HL-60 (cell line): ENCODE measurements at regions not wholly inside any gene's neighbourhood (a gene's known extent, or its start where the extent isn't known, plus 50 kb on each side); places are given as distances from the start of the nearest gene placed in this dataset.

Experiments
- DNase-seq, 2 experiments: peaks; one replicate each; pipeline ENCODE4 v3.0.0-alpha.2; 2010 to 2020; ENCODE audit warnings: low read depth in 1 of 2, low spot score in 1 of 2
- H3K27ac ChIP-seq: fragments of 250-450 bp; sonication (Bioruptor Pico); replicated peaks from 2 replicates; pipeline ENCODE4 v1.5.1; 2020; ENCODE audit warnings: mild to moderate bottlenecking, moderate library complexity
- H3K27me3 ChIP-seq: fragments of 250-450 bp; sonication (Bioruptor Pico); 2 replicates; pipeline ENCODE4 v1.5.1; 2021; ENCODE audit warnings: mild to moderate bottlenecking, moderate library complexity; ENCODE audit not compliant: insufficient read depth, poor library complexity, severe bottlenecking
- H3K4me3 ChIP-seq: replicated peaks from 2 replicates; pipeline ENCODE4 v1.5.1; 2011; ENCODE audit warnings: mild to moderate bottlenecking, control low read depth, low read length; ENCODE audit not compliant: insufficient read depth
- CTCF ChIP-seq: IDR thresholded peaks from one replicate; pipeline ENCODE4 v1.5.1; 2011; ENCODE audit warnings: low read length, control low read depth, inconsistent platforms; ENCODE audit not compliant: insufficient read depth
- GABPA ChIP-seq: IDR thresholded peaks from 2 replicates; pipeline ENCODE4 v1.6.1; 2012; ENCODE audit warnings: low read depth
- POLR2AphosphoS5 ChIP-seq: IDR thresholded peaks from 2 replicates; pipeline ENCODE4 v1.6.1; 2012; ENCODE audit warnings: low read depth
- REST ChIP-seq: IDR thresholded peaks from 2 replicates; pipeline ENCODE4 v1.6.1; 2012; ENCODE audit warnings: low read depth; ENCODE audit not compliant: insufficient replicate concordance
- SPI1 ChIP-seq: IDR thresholded peaks from 2 replicates; pipeline ENCODE4 v1.6.1; 2012; ENCODE audit warnings: low read depth, mild to moderate bottlenecking, borderline replicate concordance

- Histone ChIP-seq H3K27ac (no peak overlapping the region), H3K4me3 (no peak overlapping the region), H3K27me3 (no peaks in the 10 kb centered on the region)
- no peak for TF ChIP-seq CTCF
- no peak for TF ChIP-seq SPI1
- TF ChIP-seq REST, result no peak
- TF ChIP-seq POLR2AphosphoS5, result no peak
- no peak for TF ChIP-seq GABPA
- no peak for DNase-seq
Observed at GRCh38 chr16:73231944-73232554, 184.1 kb upstream of the ZFHX3 start.

- H3K27me3 ChIP-seq, result no peaks in the 10 kb centered on the region
- no peak overlapping the region for H3K4me3 ChIP-seq
- no peak for TF ChIP-seq CTCF
- TF ChIP-seq GABPA, result no peak
- TF ChIP-seq REST, result no peak
- no peak for TF ChIP-seq POLR2AphosphoS5
- no peak for TF ChIP-seq SPI1
- H3K27ac ChIP-seq, result no peak overlapping the region
- DNase-seq, result no peak
Observed at GRCh38 chr16:73231379-73231778, 183.5 kb upstream of the ZFHX3 start.

- DNase-seq, result no peak
- Histone ChIP-seq H3K4me3 (no peak overlapping the region), H3K27ac (no peak overlapping the region), H3K27me3 (no peaks in the 10 kb centered on the region)
- TF ChIP-seq POLR2AphosphoS5 (no peak), SPI1 (no peak), GABPA (no peak), REST (no peak), CTCF (no peak)
Observed at GRCh38 chr16:73230651-73231050, 182.7 kb upstream of the ZFHX3 start.
